Large intestine (tissue), 3 donors: ENCODE measurements at regions not wholly inside any gene's neighbourhood (a gene's known extent, or its start where the extent isn't known, plus 50 kb on each side); places are given as distances from the start of the nearest gene placed in this dataset.
A peak's percentile ranks its signal among the peaks of the same experiment; 100 is the strongest.

Experiments used
- DNase-seq, 2 donors: peaks; one replicate each; pipeline versions ENCODE4 v3.0.0 to v3.0.0-alpha.2; 2013
- H3K27ac ChIP-seq: one replicate; pipeline ENCODE4 v1.5.1; 2013; ENCODE audit warnings: low read length
- H3K27me3 ChIP-seq: 2 replicates; pipeline ENCODE4 v1.6.1; 2013; ENCODE audit warnings: low read length; ENCODE audit not compliant: control insufficient read depth, insufficient read depth
- H3K36me3 ChIP-seq: 2 replicates; pipeline ENCODE4 v1.6.1; 2013; ENCODE audit warnings: low read length; ENCODE audit not compliant: control insufficient read depth, insufficient read depth
- H3K4me1 ChIP-seq: one replicate; pipeline ENCODE4 v1.6.1; 2013; ENCODE audit warnings: low read length; ENCODE audit not compliant: control insufficient read depth, insufficient read depth
- H3K4me3 ChIP-seq: one replicate; pipeline ENCODE4 v1.5.1; 2013; ENCODE audit warnings: low read length
- H3K9me3 ChIP-seq: one replicate; pipeline ENCODE4 v1.6.1; 2013; ENCODE audit warnings: mild to moderate bottlenecking, low read depth, low read length, moderate library complexity; ENCODE audit not compliant: control insufficient read depth
- WGBS: methylation state at CpG from one replicate; pipeline ENCODE4 v1.1.5; 2013; ENCODE audit warnings: low lambda C conversion rate; ENCODE audit not compliant: insufficient coverage; 5-methylcytosine and 5-hydroxymethylcytosine counted together

DNA sequence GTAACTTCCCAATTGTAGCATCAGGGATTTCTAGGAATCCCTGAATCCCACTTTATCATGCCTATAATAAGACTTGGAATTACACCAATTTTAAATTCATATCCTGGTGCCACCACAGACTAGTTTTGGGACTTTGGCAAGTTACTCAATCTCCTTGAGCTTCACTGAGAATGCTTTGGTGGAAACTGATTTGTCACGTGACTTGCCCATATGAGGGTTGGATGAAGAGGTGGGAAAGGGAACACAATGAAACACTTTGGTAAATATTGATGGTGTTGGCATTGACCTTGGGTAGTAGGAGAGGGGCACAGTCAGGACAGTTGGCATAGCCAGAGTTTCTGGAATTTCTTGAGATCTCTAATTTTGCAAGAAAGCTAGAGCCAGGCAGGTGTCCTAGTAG is 452.2 kb downstream of the SLC4A3 start:
- Histone ChIP-seq H3K36me3 (no peaks in the 10 kb centered on the region), H3K4me1 (no peaks in the 10 kb centered on the region), H3K27ac (no peak overlapping the region), H3K4me3 (no peak overlapping the region), H3K27me3 (peaks cover 3% of the 10 kb centered on the region), H3K9me3 (no peaks in the 10 kb centered on the region)
- no CpG with 5 or more reads among the region's 1 CpG for WGBS
- DNase-seq: no peak

DNA sequence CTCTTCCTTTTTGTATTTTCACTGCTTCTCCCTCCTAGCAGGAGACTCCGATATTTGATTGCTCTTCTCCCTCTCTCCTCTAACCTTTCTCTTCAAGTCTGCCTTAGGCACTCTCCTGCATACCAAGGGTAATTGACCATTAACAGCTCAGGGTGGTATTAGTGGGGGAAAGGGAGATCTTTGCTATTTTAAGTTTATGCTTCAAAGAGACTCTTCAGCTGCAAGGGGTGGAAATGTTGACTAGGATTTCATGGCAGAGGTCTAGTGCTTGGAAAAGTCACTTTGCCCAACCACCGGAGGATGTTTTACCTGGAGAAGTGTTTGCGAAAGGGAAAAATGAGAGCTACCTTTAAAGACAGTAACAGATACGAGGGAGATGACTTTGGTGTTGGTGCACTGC is 453.7 kb downstream of the SLC4A3 start:
- Histone ChIP-seq H3K27me3 (peaks cover 3% of the 10 kb centered on the region), H3K4me3 (no peak overlapping the region), H3K9me3 (no peaks in the 10 kb centered on the region), H3K4me1 (no peaks in the 10 kb centered on the region), H3K27ac (no peak overlapping the region), H3K36me3 (no peaks in the 10 kb centered on the region)
- WGBS: 50% methylated on average over 1 of the region's 4 CpGs
- no peak for DNase-seq

DNA sequence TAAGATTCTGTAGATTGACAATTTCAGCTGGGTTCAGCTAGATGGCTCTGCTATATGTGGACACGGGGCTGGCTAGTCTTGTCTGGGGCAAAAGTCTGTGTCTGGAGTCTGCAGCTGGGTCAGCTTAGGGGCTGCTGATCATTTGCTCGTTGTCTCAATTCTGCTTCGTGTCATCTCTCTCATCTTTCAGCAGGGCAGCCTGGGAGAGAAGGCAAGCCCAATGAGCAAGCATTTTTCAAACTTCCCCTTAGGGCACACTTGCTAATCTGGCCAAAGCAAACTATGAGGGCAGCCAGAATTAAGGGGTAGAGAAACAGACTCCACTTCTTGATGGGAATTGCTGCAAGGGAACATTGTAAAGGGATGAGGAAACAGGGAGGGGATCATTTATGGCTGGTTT is 462.6 kb downstream of the SLC4A3 start:
- Histone ChIP-seq H3K4me1 (no peaks in the 10 kb centered on the region), H3K27ac (no peak overlapping the region), H3K27me3 (peaks cover 2% of the 10 kb centered on the region), H3K9me3 (no peaks in the 10 kb centered on the region), H3K4me3 (no peak overlapping the region), H3K36me3 (no peaks in the 10 kb centered on the region)
- WGBS: no CpG with 5 or more reads among the region's 3 CpGs
- DNase-seq: no peak

DNA sequence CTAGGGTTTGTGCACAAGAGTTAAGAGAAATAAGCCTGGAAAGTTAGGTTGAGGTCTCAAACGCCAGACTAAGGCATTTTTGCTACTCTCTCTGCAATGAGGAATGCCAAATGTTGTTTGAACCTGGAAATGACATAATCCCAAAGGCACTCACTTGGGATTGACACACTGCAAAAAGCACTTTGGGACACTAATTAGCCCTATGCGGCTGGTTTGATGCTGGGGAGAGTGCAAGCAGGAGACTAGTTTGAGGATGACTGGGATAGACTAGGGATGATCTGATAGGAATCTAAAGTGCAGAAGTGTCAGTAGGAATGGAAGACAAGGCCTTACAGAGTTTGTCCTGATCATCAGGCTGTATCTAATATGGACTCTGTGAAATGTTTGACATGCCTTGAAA is 469.0 kb downstream of the SLC4A3 start:
- WGBS: no CpG with 5 or more reads among the region's 2 CpGs
- Histone ChIP-seq H3K27ac (no peak overlapping the region), H3K9me3 (no peaks in the 10 kb centered on the region), H3K27me3 (peaks cover 2% of the 10 kb centered on the region), H3K36me3 (no peaks in the 10 kb centered on the region), H3K4me3 (no peak overlapping the region), H3K4me1 (no peaks in the 10 kb centered on the region)
- no peak for DNase-seq

DNA sequence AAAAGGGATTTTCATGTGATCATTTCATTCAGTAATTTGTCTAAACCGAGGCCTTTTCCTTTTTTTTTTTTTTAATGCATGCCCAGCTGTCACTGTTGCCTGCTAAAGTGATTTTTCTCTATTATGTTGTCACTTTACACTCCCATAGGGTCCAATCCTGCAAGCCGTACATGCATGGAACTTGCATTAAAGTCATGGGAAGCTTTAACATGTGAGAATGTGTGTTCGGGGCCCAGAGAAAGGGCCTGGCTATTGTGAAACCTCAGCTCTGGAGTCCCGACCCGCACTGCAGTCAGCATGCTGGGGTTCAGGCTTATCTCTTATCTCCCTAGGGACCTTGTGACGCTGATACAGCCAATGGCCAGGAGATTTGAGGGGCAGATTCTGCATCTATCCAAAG is 474.6 kb downstream of the SLC4A3 start:
- peak overlapping the region; percentile 42 for H3K27ac ChIP-seq
- no peak overlapping the region for H3K4me3 ChIP-seq
- peaks cover 7% of the 10 kb centered on the region for H3K4me1 ChIP-seq
- no peaks in the 10 kb centered on the region for H3K36me3 ChIP-seq
- WGBS: 60% methylated on average over 1 of the region's 6 CpGs
- H3K9me3 ChIP-seq: no peaks in the 10 kb centered on the region
- peak; percentile 76 to 78 for DNase-seq
- no peaks in the 10 kb centered on the region for H3K27me3 ChIP-seq

DNA sequence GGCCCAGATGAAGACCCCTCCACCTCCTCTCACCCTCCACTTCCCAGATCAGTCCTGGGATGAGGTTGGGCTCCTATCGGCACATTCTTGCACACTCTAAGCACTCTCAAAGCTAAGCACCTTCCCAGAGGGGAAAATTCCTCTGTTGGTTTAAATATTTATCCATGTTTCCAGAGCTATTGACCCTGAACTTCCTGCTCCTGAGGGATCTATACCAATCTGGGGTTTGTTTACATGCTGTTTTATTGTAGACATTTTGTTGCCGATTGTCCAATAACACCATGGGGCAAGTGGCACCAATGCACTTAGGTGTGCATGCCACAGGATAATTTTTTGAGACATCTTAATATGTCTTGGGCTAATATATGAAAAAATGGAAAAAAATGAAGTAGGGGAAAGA is 476.2 kb downstream of the SLC4A3 start:
- no peak overlapping the region for H3K27ac ChIP-seq
- no CpG with 5 or more reads among the region's 2 CpGs for WGBS
- peaks cover 7% of the 10 kb centered on the region for H3K4me1 ChIP-seq
- no peaks in the 10 kb centered on the region for H3K9me3 ChIP-seq
- no peaks in the 10 kb centered on the region for H3K36me3 ChIP-seq
- no peak for DNase-seq
- H3K27me3 ChIP-seq: no peaks in the 10 kb centered on the region
- no peak overlapping the region for H3K4me3 ChIP-seq

DNA sequence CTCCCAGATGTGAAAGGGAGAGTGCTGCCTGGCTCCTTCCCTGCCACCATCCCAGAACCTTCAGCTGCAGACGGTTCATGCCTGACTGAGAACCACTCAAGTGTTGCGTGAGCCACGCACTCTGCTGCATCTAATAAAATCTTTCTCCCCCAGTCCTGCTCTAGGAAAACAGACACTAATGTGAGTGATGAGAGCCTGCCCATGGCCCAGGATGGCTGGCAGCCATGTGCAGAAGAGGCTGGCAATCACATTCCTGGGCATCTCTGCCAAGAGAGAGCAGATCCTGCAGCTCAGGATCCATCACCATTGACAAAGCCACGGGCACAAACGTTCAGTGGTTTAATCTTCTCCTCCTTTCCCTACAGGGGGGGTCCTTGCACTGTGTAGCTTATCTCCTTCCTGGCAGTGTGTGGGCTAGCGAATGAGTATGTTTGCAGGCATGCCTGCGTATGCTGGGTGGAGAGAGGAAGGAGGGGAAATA is 477.5 kb downstream of the SLC4A3 start:
- peak in 1 of 2 donors; percentile 7 for DNase-seq
- Histone ChIP-seq H3K4me3 (no peak overlapping the region), H3K9me3 (no peaks in the 10 kb centered on the region), H3K27ac (no peak overlapping the region), H3K27me3 (no peaks in the 10 kb centered on the region), H3K4me1 (peaks cover 7% of the 10 kb centered on the region), H3K36me3 (no peaks in the 10 kb centered on the region)
- no CpG with 5 or more reads among the region's 7 CpGs for WGBS

DNA sequence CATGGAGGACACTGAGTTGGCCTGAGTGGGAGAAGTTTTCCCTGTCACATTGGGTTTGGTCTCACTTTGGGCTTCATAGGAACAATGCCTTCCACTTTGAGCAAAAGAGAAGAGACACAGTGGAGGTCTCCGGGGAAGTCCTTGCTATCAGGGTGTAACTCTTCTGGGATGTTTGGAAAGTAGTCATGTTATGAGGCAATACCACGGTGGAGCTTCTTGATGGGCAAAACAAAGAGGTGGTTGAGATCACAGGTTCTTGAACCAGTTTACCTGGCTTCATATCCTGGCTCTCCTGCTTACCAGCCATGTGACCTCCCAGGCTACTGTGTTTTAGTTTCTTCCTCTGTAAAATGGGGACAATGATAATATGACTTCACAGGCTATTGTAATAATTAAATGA is 478.6 kb downstream of the SLC4A3 start:
- Histone ChIP-seq H3K27ac (no peak overlapping the region), H3K9me3 (no peaks in the 10 kb centered on the region), H3K36me3 (no peaks in the 10 kb centered on the region), H3K4me3 (no peak overlapping the region), H3K4me1 (peaks cover 7% of the 10 kb centered on the region), H3K27me3 (no peaks in the 10 kb centered on the region)
- no peak for DNase-seq
- WGBS: no CpG with 5 or more reads among the region's 2 CpGs

DNA sequence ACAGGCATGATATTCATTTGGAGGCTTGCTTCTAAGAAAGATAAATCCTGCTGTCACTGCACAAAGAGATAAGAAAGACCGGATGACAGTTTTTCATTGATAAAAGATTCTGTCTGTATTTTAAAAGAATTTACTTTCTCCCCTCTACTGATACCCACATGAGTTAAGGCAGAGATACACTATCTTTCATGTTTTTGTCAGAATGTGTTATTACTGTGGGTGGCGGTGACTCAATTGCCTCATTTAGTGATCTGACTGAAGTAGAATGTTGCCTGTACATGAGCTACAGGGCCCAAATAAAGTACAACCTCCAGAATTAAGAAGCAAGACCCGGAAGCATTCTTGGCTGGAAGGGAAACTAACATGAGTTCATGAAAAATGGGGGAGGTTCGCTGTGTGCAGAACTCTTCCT is 480.0 kb downstream of the SLC4A3 start:
- Histone ChIP-seq H3K4me1 (peaks cover 6% of the 10 kb centered on the region), H3K4me3 (no peak overlapping the region), H3K27ac (no peak overlapping the region), H3K27me3 (no peaks in the 10 kb centered on the region), H3K9me3 (no peaks in the 10 kb centered on the region), H3K36me3 (no peaks in the 10 kb centered on the region)
- no peak for DNase-seq
- WGBS: 33% methylated on average over 1 of the region's 4 CpGs

DNA sequence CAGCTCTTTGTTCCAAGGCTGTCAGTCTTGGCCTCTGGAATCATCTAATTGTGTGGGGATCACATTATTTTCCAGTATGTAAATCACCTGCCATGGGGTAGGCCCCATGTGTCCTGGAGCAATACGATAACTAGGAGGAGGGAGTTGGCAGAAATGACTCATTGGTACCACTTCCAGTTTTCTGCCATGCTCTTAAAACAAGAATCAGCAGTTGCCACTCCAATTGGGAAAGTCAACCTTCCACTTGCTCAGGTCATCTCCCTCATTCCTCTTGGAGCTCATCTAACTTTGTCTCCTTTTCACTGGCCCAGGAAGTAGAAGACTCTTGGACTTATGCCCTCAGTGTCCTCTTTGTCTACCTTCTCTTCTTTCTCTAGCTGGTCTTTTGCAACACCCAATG is 487.0 kb downstream of the SLC4A3 start:
- Histone ChIP-seq H3K4me3 (no peak overlapping the region), H3K36me3 (no peaks in the 10 kb centered on the region), H3K9me3 (no peaks in the 10 kb centered on the region), H3K27me3 (no peaks in the 10 kb centered on the region), H3K27ac (no peak overlapping the region), H3K4me1 (no peaks in the 10 kb centered on the region)
- no CpG with 5 or more reads among the region's 1 CpG for WGBS
- DNase-seq: no peak

DNA sequence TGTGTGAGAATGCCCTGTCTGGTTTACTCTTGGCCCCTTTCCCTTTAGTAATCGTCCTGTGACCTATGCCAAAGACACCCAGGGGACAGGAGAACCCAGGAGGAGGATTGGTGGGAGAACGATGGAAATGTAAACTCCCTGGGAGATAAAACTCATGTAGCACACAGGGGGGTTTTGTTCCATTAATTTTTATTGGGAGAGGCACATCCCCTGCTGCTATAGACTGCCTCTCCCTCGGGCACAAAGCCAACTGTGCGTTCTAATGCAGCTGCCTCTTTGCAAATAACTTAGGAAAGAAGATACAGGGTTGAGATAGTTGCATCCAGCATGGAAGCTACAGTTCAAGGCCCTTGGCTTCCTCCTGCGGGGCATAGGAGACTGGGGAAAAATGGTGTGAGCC is 489.6 kb downstream of the SLC4A3 start:
- no peak overlapping the region for H3K4me3 ChIP-seq
- WGBS: no CpG with 5 or more reads among the region's 5 CpGs
- H3K27ac ChIP-seq: no peak overlapping the region
- DNase-seq: no peak
- no peaks in the 10 kb centered on the region for H3K9me3 ChIP-seq
- no peaks in the 10 kb centered on the region for H3K27me3 ChIP-seq
- no peaks in the 10 kb centered on the region for H3K36me3 ChIP-seq
- no peaks in the 10 kb centered on the region for H3K4me1 ChIP-seq
